ENCODE measurements at regions not wholly inside any gene's neighbourhood (a gene's known extent, or its start where the extent isn't known, plus 50 kb on each side); places are given as distances from the start of the nearest gene placed in this dataset.

GRCh38 chr17:63173450-63173849 is 207.4 kb downstream of the TANC2 start:
- peak in 1 of 2 experiments; percentile 43 for DNase-seq
- POLR2A ChIA-PET (ENCODE audit: unreplicated experiment) = no interaction called here

GRCh38 chr17:63173903-63174302 is 207.9 kb downstream of the TANC2 start:
- H3K79me2 ChIP-seq (ENCODE audit: low read depth) = peaks cover 34% of the 10 kb centered on the region
- peaks cover 31% of the 10 kb centered on the region for H4K20me1 ChIP-seq (ENCODE audit: insufficient read depth)
- H3K4me3 ChIP-seq = no peak overlapping the region
- intact Hi-C loops (cut with micrococcal nuclease; ENCODE audit: unreplicated experiment) = no loop called here
- no peak overlapping the region for H2AFZ ChIP-seq
- peaks cover 18% of the 10 kb centered on the region for H3F3A ChIP-seq (ENCODE audit: insufficient read depth, low read depth)
- ChIA-PET CTCF (no interaction called here), POLR2A (ENCODE audit: unreplicated experiment) (no interaction called here)
- H3K36me3 ChIP-seq (ENCODE audit: low read depth) = no peaks in the 10 kb centered on the region; the same call in 1 of the 2 replicates
- no peak overlapping the region for H3K27ac ChIP-seq
- H3K4me2 ChIP-seq = no peak overlapping the region
- no peaks in the 10 kb centered on the region for H3K9me2 ChIP-seq (ENCODE audit: insufficient read depth)
- H3K9me3 ChIP-seq (ENCODE audit: insufficient read depth, low read depth) = 0 out of 2 replicates have a peak, but pooled peaks cover 4% of the 10 kb centered on the region
- no TSS peak for BruUV-seq (replicated peaks)
- TF ChIP-seq EZH2 (IDR thresholded peaks at IDR 0.05; ENCODE audit: low read depth) = no peak
- TF ChIP-seq CTCF (conservative IDR thresholded peaks at IDR 0.05) = no peak
- no peaks in the 10 kb centered on the region for H3K4me1 ChIP-seq (replicated peaks; ENCODE audit: insufficient read depth)
- no peaks in the 10 kb centered on the region for H3K27me3 ChIP-seq (ENCODE audit: insufficient read depth, low read depth)
- DNase-seq = no peak

More at GRCh38 chr17:63173450-63173849, 207.4 kb downstream of the TANC2 start:
- Histone ChIP-seq H3K4me2 (no peak overlapping the region), H3K4me3 (no peak overlapping the region), H2AFZ (no peak overlapping the region), H3K4me1 (replicated peaks; ENCODE audit: insufficient read depth) (no peaks in the 10 kb centered on the region), H3K9me2 (ENCODE audit: insufficient read depth) (no peaks in the 10 kb centered on the region), H3F3A (ENCODE audit: insufficient read depth, low read depth) (peaks cover 18% of the 10 kb centered on the region), H3K9me3 (ENCODE audit: insufficient read depth, low read depth) (0 out of 2 replicates have a peak, but pooled peaks cover 4% of the 10 kb centered on the region), H3K36me3 (ENCODE audit: low read depth) (no peaks in the 10 kb centered on the region; the same call in 1 of the 2 replicates), H3K27ac (no peak overlapping the region), H4K20me1 (ENCODE audit: insufficient read depth) (peaks cover 27% of the 10 kb centered on the region), H3K27me3 (ENCODE audit: insufficient read depth, low read depth) (no peaks in the 10 kb centered on the region), H3K79me2 (ENCODE audit: low read depth) (peaks cover 36% of the 10 kb centered on the region)
- no TSS peak for BruUV-seq (replicated peaks)
- TF ChIP-seq CTCF (conservative IDR thresholded peaks at IDR 0.05) (no peak), EZH2 (IDR thresholded peaks at IDR 0.05; ENCODE audit: low read depth) (no peak)
- intact Hi-C loops (cut with micrococcal nuclease; ENCODE audit: unreplicated experiment) = no loop called here
- CTCF ChIA-PET = no interaction called here

- Histone ChIP-seq H3K27ac (no peak overlapping the region), H3K9me3 (ENCODE audit: insufficient read depth, low read depth) (0 out of 2 replicates have a peak, but pooled peaks cover 4% of the 10 kb centered on the region), H2AFZ (no peak overlapping the region), H3K4me1 (replicated peaks; ENCODE audit: insufficient read depth) (no peaks in the 10 kb centered on the region), H3K79me2 (ENCODE audit: low read depth) (peaks cover 55% of the 10 kb centered on the region; the same call in 1 of the 2 replicates), H4K20me1 (ENCODE audit: insufficient read depth) (peaks cover 17% of the 10 kb centered on the region), H3K4me3 (no peak overlapping the region), H3K4me2 (no peak overlapping the region), H3K36me3 (ENCODE audit: low read depth) (peaks cover 4% of the 10 kb centered on the region; the same call in 1 of the 2 replicates), H3K9me2 (ENCODE audit: insufficient read depth) (no peaks in the 10 kb centered on the region), H3F3A (ENCODE audit: insufficient read depth, low read depth) (peaks cover 6% of the 10 kb centered on the region; the same call in 1 of the 2 replicates), H3K27me3 (ENCODE audit: insufficient read depth, low read depth) (no peaks in the 10 kb centered on the region)
- BruUV-seq (replicated peaks) = no TSS peak
- TF ChIP-seq EZH2 (IDR thresholded peaks at IDR 0.05; ENCODE audit: low read depth) (no peak), CTCF (conservative IDR thresholded peaks at IDR 0.05) (no peak)
- POLR2A ChIA-PET (ENCODE audit: unreplicated experiment) = no interaction called here
- intact Hi-C loops (cut with micrococcal nuclease; ENCODE audit: unreplicated experiment) = no loop called here
- CTCF ChIA-PET = no interaction called here
- DNase-seq = no peak
These were observed 212.5 kb downstream of the TANC2 start for GRCh38 chr17:63178530-63178929.
